ENCODE measurements at regions not wholly inside any gene's neighbourhood (a gene's known extent, or its start where the extent isn't known, plus 50 kb on each side); places are given as distances from the start of the nearest gene placed in this dataset.
"Not testable (repeated sequence)": the region's sequence is repeated elsewhere in the genome, so short reads cannot be mapped to it uniquely, and the experiment has no call there.

GRCh38 chrX:132302687-132303086, 83.4 kb upstream of the RAP2C start:
- not testable (repeated sequence) for H3K4me3 ChIP-seq; H3K27ac ChIP-seq; DNase-seq (ENCODE audit: low spot score)

- Histone ChIP-seq H3K27ac (no peak overlapping the region), H3K4me3 (no peak overlapping the region)
- TF ChIP-seq CTCF (IDR thresholded peaks at IDR 0.05) = no peak
- DNase-seq (ENCODE audit: low spot score) = no peak
These were observed 75.7 kb upstream of the RAP2C start for GRCh38 chrX:132294776-132295495.

GRCh38 chrX:132294192-132294591, 74.9 kb upstream of the RAP2C start:
- no peak for TF ChIP-seq CTCF (IDR thresholded peaks at IDR 0.05)
- no peak overlapping the region for H3K4me3 ChIP-seq
- no peak for DNase-seq (ENCODE audit: low spot score)
- H3K27ac ChIP-seq = no peak overlapping the region

GRCh38 chrX:132292793-132293192, 73.5 kb upstream of the RAP2C start:
- DNase-seq (ENCODE audit: low spot score) = no peak
- no peak overlapping the region for H3K27ac ChIP-seq
- H3K4me3 ChIP-seq = no peak overlapping the region
- TF ChIP-seq CTCF (IDR thresholded peaks at IDR 0.05) = peak; percentile 52

GRCh38 chrX:132277953-132278614, 58.8 kb upstream of the RAP2C start:
- Histone ChIP-seq H3K4me3 (no peak overlapping the region), H3K27ac (no peak overlapping the region)
- DNase-seq (ENCODE audit: low spot score) = no peak
- TF ChIP-seq CTCF (IDR thresholded peaks at IDR 0.05) = no peak

- no peak overlapping the region for H3K4me3 ChIP-seq
- no peak for TF ChIP-seq CTCF (IDR thresholded peaks at IDR 0.05)
- DNase-seq (ENCODE audit: low spot score) = no peak
- peak overlapping the region in 1 of 2 donors; percentile 67 for H3K27ac ChIP-seq
These were observed 53.6 kb upstream of the RAP2C start for GRCh38 chrX:132272826-132273225.

- H3K27ac ChIP-seq = peak overlapping the region in 1 of 2 donors; percentile 67
- H3K4me3 ChIP-seq = no peak overlapping the region
- DNase-seq (ENCODE audit: low spot score) = no peak
These were observed 52.1 kb upstream of the RAP2C start for GRCh38 chrX:132271311-132271778.

More at GRCh38 chrX:132271311-132271778, 52.1 kb upstream of the RAP2C start:
- TF ChIP-seq CTCF (IDR thresholded peaks at IDR 0.05) = no peak
